NCI-H524 (cell line): ENCODE measurements at regions not wholly inside any gene's neighbourhood (a gene's known extent, or its start where the extent isn't known, plus 50 kb on each side); places are given as distances from the start of the nearest gene placed in this dataset.
"Not testable (repeated sequence)": the region's sequence is repeated elsewhere in the genome, so short reads cannot be mapped to it uniquely, and the experiment has no call there.

Experiments used
- DNase-seq, 2 experiments: peaks; one replicate each; lab custom pipeline; 2025; lab: John Stamatoyannopoulos, UW

GRCh38 chr3:40949347-40949746 is 250.0 kb upstream of the CTNNB1 start:
- DNase-seq = not testable (repeated sequence)

- no peak for DNase-seq
Measured at GRCh38 chr3:40951636-40952035, 247.7 kb upstream of the CTNNB1 start.

GRCh38 chr3:40961104-40961857 is 238.0 kb upstream of the CTNNB1 start:
- no peak for DNase-seq

- DNase-seq = no peak
Measured at GRCh38 chr3:40962721-40963120, 236.6 kb upstream of the CTNNB1 start.

GRCh38 chr3:40968666-40969065 is 230.6 kb upstream of the CTNNB1 start:
- DNase-seq = no peak

GRCh38 chr3:40969341-40969740 is 230.0 kb upstream of the CTNNB1 start:
- DNase-seq = peak in 1 of 2 experiments; percentile 48

- DNase-seq = no peak
Measured at GRCh38 chr3:40969756-40970466, 229.4 kb upstream of the CTNNB1 start.

GRCh38 chr3:40971191-40972168 is 227.8 kb upstream of the CTNNB1 start:
- no peak for DNase-seq

- no peak for DNase-seq
Measured at GRCh38 chr3:40972350-40972749, 227.0 kb upstream of the CTNNB1 start.

GRCh38 chr3:40973141-40973540 is 226.2 kb upstream of the CTNNB1 start:
- DNase-seq = no peak

- no peak for DNase-seq
Measured at GRCh38 chr3:40975711-40976121, 223.6 kb upstream of the CTNNB1 start.

GRCh38 chr3:40976241-40976640 is 223.1 kb upstream of the CTNNB1 start:
- no peak for DNase-seq

- DNase-seq = no peak
Measured at GRCh38 chr3:40978442-40978841, 220.9 kb upstream of the CTNNB1 start.

GRCh38 chr3:40979962-40980361 is 219.3 kb upstream of the CTNNB1 start:
- DNase-seq = no peak

GRCh38 chr3:40980467-40980866 is 218.8 kb upstream of the CTNNB1 start:
- no peak for DNase-seq

- peak; percentile 7 to 67 for DNase-seq
Measured at GRCh38 chr3:40985195-40985594, 214.1 kb upstream of the CTNNB1 start.

GRCh38 chr3:40988468-40988867 is 210.8 kb upstream of the CTNNB1 start:
- DNase-seq = no peak

GRCh38 chr3:40989141-40990061 is 209.9 kb upstream of the CTNNB1 start:
- no peak for DNase-seq

GRCh38 chr3:40990062-40990456 is 209.2 kb upstream of the CTNNB1 start:
- no peak for DNase-seq

- no peak for DNase-seq
Measured at GRCh38 chr3:40992023-40992422, 207.3 kb upstream of the CTNNB1 start.

- DNase-seq = no peak
Measured at GRCh38 chr3:40994611-40995010, 204.7 kb upstream of the CTNNB1 start.
